GM12892 (cell line): ENCODE measurements at regions not wholly inside any gene's neighbourhood (a gene's known extent, or its start where the extent isn't known, plus 50 kb on each side); places are given as distances from the start of the nearest gene placed in this dataset.
"Not testable (repeated sequence)": the region's sequence is repeated elsewhere in the genome, so short reads cannot be mapped to it uniquely, and the experiment has no call there.

Experiments
- DNase-seq: peaks from one replicate; pipeline ENCODE4 v3.0.0; 2011; ENCODE audit not compliant: insufficient read length
- FAIRE-seq: peaks from 2 replicates; lab custom pipeline; 2011; peaks lifted over from hg19 to GRCh38; lab: Jason Lieb, UNC
- POLR2A ChIP-seq: IDR thresholded peaks from 2 replicates; pipeline ENCODE4 v1.6.1; 2011; ENCODE audit warnings: low read depth, low read length, control low read depth
- POLR2AphosphoS5 ChIP-seq: IDR thresholded peaks from 2 replicates; pipeline ENCODE4 v1.6.1; 2011; ENCODE audit warnings: low read depth, low read length, control low read depth
- TAF1 ChIP-seq: IDR thresholded peaks from 2 replicates; pipeline ENCODE4 v1.6.1; 2011; ENCODE audit warnings: low read depth, mild to moderate bottlenecking, control low read depth, low read length, borderline replicate concordance

DNA sequence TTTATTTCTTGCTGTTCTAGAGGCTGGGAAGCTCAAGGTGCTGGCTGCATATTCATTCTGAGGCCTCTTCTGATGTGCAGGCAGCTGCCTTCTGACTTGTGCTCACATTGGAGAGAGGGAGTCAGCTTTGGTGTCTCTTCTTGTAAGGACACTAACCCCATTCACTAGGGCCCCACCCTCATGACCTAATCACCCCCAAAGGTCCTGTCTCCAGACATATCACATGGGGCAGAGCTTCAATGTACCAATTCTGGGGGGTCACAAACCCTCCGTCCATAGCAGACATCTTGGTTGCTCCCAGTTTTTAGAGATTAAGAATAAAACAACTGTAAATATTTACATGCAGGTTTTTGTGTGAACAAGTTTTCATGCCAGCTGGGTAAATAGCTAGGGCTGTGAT lies 109.1 kb downstream of the RTP5 start:
- TF ChIP-seq POLR2AphosphoS5 (no peak), POLR2A (no peak), TAF1 (no peak)

DNA sequence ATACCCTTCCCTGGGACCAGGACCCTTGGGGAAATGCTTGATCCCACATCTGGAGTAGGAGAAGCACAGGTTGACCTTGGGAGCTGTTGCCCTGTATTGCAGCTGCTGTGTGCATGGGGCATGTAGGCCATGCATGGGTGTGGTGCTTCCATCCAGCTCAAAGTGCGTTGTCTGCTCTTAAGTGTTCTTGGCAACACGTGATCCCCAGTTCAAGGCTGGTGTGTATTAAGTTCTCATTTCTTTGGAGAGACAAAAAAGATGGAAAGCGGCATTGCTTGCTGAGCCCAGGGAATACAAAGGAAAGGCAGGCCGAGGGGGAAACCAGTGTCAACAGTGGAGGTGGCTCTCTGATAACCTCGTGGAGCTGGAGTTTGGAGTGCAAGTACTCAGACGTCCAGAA lies 110.7 kb downstream of the RTP5 start:
- TF ChIP-seq POLR2AphosphoS5 (no peak), POLR2A (no peak), TAF1 (no peak)
- FAIRE-seq (no peak), DNase-seq (no peak)

More for the DNA sequence above, 109.1 kb downstream of the RTP5 start:
- DNase-seq (no peak), FAIRE-seq (no peak)

DNA sequence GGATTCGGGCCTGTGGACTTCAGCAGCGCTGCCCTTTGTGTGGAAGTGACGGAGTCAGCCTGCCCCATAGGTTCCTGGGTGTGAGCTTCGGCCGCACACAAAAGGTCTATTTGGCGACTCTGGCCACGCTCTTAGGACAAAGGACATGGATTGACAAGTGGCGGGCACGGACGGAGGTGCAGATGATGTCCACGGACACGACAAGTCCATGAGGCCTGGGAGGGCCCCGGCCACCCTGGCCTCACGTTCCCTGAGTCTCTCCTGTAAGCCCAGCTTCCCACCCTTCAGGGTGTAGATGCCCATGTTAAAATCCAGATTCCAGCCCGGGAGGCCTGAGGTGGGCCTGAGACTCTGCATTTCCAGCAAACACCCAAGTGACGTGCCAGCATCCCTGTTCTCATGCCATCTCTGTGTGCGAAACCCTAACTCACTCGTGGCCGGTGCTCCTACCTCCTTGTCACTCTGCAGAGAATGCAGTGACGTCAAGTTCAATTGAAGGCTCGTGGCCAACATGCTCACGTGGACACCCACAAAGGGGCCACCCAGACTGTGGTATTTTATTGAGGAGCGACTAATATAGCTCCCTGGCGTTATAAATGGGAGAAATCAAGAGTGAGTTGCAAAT lies 111.7 kb downstream of the RTP5 start:
- FAIRE-seq (no peak), DNase-seq (no peak)
- no peak for TF ChIP-seq POLR2AphosphoS5
- TF ChIP-seq TAF1 = no peak

DNA sequence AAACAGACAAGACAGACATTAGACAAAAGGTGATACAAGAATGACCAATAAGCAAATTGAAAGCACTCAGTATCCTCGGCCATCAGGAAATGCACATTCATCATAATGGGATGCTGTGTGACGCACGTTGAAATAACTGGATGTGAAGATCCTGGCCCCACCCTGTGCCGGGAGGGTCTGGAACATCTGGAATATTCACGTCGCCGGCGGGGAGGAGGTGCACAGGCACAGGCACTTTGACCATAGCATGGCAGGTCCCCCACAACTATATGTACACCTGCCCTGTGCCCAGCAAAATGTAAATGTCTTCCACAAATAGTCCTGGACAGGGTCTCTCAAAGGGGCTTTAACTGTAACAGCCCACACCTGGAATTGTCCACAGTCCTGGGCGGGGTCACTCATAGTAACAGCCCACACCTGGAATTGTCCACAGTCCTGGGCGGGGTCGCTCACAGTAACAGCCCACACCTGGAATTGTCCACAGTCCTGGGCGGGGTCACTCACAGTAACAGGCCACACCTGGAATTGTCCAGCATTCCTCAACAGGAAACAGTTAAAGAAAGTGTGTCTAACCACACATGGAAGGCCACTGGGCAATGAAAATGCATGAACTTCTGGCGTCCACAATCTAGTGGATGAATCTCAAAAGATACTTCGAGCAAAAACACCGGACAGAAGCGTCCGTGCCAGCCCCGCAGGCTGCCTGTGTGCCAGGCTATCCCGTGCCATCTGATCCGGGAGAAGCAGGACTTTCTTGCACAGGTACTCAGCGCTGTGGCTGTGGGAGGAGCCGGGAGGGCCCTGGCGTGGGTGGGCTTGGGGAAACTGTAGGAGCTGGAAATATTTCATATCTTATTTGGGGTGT lies 113.4 kb downstream of the RTP5 start:
- DNase-seq (no peak), FAIRE-seq (no peak)
- TF ChIP-seq TAF1 (no peak), POLR2AphosphoS5 (no peak), POLR2A (no peak)

DNA sequence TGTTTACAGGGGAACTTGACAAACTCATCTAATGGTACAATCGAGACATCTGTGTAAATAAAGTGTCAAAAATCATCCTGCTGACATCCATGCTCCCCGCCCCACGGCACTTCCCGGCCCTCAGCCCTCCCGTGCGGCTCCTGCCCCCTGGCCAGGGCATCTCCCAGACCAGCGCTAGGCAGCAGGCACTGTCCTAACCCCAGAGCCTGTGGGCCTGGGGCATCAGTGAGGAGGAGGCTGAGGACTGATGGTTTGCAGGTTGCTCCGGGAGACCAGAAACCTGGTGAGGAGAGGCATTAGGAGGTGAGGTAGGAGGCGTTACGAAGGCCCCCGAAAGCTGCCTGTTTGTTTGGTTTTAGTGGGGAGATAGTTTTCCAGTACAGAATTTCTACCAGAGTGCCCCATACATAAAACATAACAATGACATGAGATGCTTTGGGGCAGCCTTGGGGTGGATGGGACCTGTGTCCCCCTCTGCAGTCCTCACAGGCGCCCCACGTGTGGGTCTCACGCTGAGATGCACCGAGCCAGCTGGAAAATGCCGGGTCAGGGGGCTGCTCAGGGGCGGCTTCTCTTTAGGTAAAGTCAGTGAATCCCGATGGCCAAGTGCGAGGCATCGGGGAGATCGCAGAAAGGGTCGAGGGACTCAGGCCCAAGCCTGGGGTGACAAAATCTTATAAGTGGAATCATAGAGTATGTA lies 114.2 kb downstream of the RTP5 start:
- no peak for DNase-seq
- FAIRE-seq = no peak
- TF ChIP-seq POLR2A (no peak), TAF1 (no peak)

DNA sequence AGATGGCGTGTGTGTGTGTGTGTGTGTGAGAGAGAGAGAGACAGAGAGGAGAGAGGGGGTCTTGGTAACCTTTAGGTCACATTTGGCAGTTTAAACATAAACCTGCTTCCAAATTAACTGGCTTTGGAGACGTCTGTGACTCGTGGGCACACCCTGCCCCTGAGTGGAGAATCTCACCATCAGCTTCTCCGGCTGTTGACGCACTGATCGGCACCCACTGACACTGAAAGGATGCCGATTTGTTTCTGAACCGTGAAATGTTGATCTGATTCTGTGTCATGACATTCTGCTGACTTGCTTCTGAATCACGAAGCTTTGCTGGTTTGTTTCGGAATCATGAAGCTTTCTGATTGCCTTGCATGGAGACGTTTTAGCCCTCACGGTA lies 114.7 kb downstream of the RTP5 start:
- FAIRE-seq (no peak), DNase-seq (no peak)
- no peak for TF ChIP-seq TAF1
- no peak for TF ChIP-seq POLR2AphosphoS5
- no peak; the same call in 1 of the 2 replicates for TF ChIP-seq POLR2A

DNA sequence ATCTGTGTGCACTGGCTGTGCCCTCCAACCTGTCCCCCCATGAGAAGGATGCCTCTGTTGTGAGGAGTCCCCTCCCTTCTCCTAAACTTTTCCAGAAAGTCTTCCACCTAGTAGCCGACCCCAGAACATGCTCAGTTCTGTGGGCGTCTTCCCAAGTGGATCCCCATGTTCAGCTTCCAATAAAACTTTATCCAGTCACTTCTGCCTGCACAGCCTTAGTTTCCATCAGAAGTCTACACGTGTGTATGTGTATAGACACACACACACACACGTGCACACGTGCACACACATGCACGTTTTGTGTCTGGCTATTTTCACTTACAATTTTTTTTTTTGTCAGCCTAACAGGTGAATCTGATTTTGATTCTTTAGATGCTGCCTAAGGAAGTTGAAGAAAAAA lies 115.1 kb downstream of the RTP5 start:
- DNase-seq (no peak), FAIRE-seq (no peak)
- TF ChIP-seq TAF1 = no peak
- no peak for TF ChIP-seq POLR2AphosphoS5
- TF ChIP-seq POLR2A = no peak

DNA sequence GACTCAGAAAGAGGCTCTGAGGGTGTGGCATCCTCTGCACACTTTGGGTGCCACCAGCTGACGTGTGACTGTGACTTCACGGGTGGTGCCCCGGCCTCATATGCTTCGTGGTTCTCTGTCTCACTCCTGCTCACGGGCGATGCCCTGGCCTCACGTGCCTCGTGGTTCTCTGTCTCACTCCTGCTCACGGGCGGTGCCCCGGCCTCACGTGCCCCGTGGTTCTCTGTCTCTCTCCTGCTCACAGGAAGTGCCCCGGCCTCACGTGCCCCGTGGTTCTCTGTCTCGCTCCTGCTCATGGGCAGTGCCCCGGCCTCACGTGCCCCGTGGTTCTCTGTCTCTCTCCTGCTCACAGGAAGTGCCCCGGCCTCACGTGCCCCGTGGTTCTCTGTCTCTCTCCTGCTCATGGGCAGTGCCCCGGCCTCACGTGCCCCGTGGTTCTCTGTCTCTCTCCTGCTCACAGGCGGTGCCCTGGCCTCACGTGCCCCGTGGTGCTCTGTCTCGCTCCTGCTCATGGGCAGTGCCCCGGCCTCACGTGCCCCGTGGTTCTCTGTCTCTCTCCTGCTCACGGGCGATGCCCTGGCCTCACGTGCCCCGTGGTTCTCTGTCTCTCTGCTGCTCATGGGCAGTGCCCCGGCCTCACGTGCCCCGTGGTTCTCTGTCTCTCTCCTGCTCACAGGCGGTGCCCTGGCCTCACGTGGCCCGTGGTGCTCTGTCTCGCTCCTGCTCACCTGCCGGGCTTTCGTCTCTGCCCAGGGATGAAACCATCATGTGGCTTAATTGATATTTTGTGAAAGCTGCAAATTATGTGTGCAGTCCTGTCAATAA lies 115.8 kb downstream of the RTP5 start:
- FAIRE-seq, DNase-seq: not testable (repeated sequence)

DNA sequence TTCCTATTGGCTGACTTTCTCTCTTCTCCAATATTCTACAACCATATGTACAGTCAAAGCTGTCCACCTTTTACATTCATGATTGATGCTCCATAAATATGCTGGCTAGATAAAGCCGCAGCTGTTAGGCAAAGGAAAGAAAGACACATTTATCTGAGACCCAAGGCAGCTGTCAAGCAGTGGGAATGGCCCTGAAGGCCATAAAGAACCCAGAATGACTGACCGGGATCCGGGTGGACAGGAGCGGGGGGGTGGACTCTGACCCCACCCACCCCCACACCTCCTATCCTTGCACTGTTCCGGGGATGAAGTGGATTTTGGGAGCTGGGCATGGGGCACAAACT lies 116.4 kb downstream of the RTP5 start:
- FAIRE-seq (no peak), DNase-seq (no peak)
- no peak for TF ChIP-seq TAF1
- no peak for TF ChIP-seq POLR2AphosphoS5
- no peak for TF ChIP-seq POLR2A

DNA sequence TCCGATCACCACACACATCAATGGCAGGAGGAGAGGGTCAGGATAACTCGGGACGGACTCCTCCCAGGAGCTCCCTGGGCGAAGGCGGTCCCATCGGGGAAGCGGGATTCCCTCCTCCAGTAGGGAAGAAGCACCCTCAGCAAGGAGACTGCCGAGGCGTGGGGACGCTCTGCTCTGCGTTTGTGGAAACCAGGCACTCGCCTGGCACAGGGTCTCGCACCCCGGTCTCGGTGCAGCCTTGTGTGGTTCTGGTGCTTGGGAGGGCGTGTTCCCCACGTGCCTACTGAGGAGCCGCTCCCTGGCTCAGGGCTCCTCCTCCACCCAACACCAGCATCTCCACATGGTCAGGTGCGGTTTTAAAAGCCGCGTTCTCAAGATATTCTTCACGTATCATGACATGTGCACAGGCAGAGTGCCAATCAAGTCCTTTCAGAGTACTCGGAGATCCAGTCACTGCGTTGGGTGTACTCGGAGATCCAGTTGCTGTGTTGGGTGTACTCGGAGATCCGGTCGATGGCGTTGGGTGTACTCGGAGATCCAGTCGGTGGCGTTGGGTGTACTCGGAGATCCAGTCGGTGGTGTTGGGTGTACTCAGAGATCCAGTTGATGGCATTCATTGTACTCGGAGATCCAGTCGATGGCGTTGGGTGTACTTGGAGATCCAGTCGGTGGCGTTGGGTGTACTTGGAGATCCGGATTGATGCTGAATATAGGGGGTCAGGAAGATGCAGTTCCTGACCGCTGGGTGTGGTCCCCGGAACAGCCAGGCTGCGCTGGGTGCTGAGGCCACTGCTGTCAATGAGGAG lies 117.5 kb downstream of the RTP5 start:
- no peak for TF ChIP-seq POLR2A
- no peak for TF ChIP-seq POLR2AphosphoS5
- no peak for TF ChIP-seq TAF1
- FAIRE-seq (no peak), DNase-seq (no peak)
